Gastroesophageal sphincter (tissue), 3 donors: ENCODE measurements at regions not wholly inside any gene's neighbourhood (a gene's known extent, or its start where the extent isn't known, plus 50 kb on each side); places are given as distances from the start of the nearest gene placed in this dataset.

ENCODE experiments used
- EP300 ChIP-seq: sonication (generic); formaldehyde crosslinking; IDR thresholded peaks from one replicate; pipeline ENCODE4 v1.6.1; 2017; ENCODE audit warnings: antibody characterized with exemption, mild to moderate bottlenecking
- POLR2A ChIP-seq, 2 donors: fragments of 450-650 bp; IDR thresholded peaks; one replicate each; pipeline ENCODE4 v1.6.1; 2017; ENCODE audit warnings: antibody characterized with exemption in 2 of 2, mild to moderate bottlenecking in 2 of 2, moderate library complexity in 1 of 2
- POLR2AphosphoS5 ChIP-seq: sonication (generic); formaldehyde crosslinking; IDR thresholded peaks from one replicate; pipeline ENCODE4 v1.6.1; 2017; ENCODE audit warnings: antibody characterized with exemption
- TF ChIP-seq, protein P1 (sequence below), 4 experiments: fragments of 200-600 bp in 2 of 4; fragments of 450-650 bp in 2 of 4; sonication (generic) in 1 of 4; IDR thresholded peaks; one replicate each; pipeline ENCODE4 v1.5.1; 2017 to 2019; ENCODE audit warnings: antibody characterized with exemption in 4 of 4, mild to moderate bottlenecking in 2 of 4, moderate library complexity in 2 of 4

- TF ChIP-seq POLR2AphosphoS5 (no peak), POLR2A (IDR thresholded peaks at IDR 0.05) (no peak), EP300 (no peak)
- TF ChIP-seq, protein P1, sequence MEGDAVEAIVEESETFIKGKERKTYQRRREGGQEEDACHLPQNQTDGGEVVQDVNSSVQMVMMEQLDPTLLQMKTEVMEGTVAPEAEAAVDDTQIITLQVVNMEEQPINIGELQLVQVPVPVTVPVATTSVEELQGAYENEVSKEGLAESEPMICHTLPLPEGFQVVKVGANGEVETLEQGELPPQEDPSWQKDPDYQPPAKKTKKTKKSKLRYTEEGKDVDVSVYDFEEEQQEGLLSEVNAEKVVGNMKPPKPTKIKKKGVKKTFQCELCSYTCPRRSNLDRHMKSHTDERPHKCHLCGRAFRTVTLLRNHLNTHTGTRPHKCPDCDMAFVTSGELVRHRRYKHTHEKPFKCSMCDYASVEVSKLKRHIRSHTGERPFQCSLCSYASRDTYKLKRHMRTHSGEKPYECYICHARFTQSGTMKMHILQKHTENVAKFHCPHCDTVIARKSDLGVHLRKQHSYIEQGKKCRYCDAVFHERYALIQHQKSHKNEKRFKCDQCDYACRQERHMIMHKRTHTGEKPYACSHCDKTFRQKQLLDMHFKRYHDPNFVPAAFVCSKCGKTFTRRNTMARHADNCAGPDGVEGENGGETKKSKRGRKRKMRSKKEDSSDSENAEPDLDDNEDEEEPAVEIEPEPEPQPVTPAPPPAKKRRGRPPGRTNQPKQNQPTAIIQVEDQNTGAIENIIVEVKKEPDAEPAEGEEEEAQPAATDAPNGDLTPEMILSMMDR (IDR thresholded peaks at IDR 0.05) = no peak
Measured at GRCh38 chr20:40750541-40751035, 61.6 kb upstream of the MAFB start.
